Erythroblast (primary cell): ENCODE measurements at regions not wholly inside any gene's neighbourhood (a gene's known extent, or its start where the extent isn't known, plus 50 kb on each side); places are given as distances from the start of the nearest gene placed in this dataset.

ENCODE experiments used
- GATA1 ChIP-seq: IDR thresholded peaks from 2 replicates; pipeline ENCODE4 v1.6.1; 2011; ENCODE audit warnings: low read depth, mild to moderate bottlenecking, control low read depth, low read length, moderate library complexity
- POLR2A ChIP-seq: IDR thresholded peaks from 2 replicates; pipeline ENCODE4 v1.6.1; 2011; ENCODE audit warnings: mild to moderate bottlenecking, low read length

GRCh38 chr2:129240061-129240460 is 739.4 kb upstream of the RAB6C start:
- TF ChIP-seq POLR2A (no peak), GATA1 (no peak)
